ENCODE measurements at regions not wholly inside any gene's neighbourhood (a gene's known extent, or its start where the extent isn't known, plus 50 kb on each side); places are given as distances from the start of the nearest gene placed in this dataset.

GRCh38 chr6:19782588-19782987, 54.6 kb upstream of the ID4 start:
- no peak for DNase-seq

Data from NCI-H1436 treated with DMSO at 0.1 percent for 48 hours (cell line).